Keratinocyte (primary cell): ENCODE measurements at regions not wholly inside any gene's neighbourhood (a gene's known extent, or its start where the extent isn't known, plus 50 kb on each side); places are given as distances from the start of the nearest gene placed in this dataset.

Experiments
- EZH2 ChIP-seq: IDR thresholded peaks from one replicate; pipeline ENCODE4 v1.6.1; 2012; ENCODE audit warnings: inconsistent platforms, mild to moderate bottlenecking, low read length, moderate library complexity
- TF ChIP-seq, protein P1 (sequence below), 3 experiments: IDR thresholded peaks in 1 of 3; conservative IDR thresholded peaks in 1 of 3; optimal IDR thresholded peaks in 1 of 3; 2 replicates in 2 of 3; 3 replicates in 1 of 3; pipeline versions ENCODE3 to v1.5.1; 2011; ENCODE audit warnings: low read length in 3 of 3, mild to moderate bottlenecking in 3 of 3, moderate library complexity in 2 of 3, control low read depth in 1 of 3, inconsistent platforms in 1 of 3; ENCODE audit not compliant: insufficient read depth in 2 of 3; ENCODE audit errors: extremely low read depth in 1 of 3

GRCh38 chr1:80918380-80918779, 882.4 kb upstream of the ADGRL2 start:
- TF ChIP-seq, protein P1, sequence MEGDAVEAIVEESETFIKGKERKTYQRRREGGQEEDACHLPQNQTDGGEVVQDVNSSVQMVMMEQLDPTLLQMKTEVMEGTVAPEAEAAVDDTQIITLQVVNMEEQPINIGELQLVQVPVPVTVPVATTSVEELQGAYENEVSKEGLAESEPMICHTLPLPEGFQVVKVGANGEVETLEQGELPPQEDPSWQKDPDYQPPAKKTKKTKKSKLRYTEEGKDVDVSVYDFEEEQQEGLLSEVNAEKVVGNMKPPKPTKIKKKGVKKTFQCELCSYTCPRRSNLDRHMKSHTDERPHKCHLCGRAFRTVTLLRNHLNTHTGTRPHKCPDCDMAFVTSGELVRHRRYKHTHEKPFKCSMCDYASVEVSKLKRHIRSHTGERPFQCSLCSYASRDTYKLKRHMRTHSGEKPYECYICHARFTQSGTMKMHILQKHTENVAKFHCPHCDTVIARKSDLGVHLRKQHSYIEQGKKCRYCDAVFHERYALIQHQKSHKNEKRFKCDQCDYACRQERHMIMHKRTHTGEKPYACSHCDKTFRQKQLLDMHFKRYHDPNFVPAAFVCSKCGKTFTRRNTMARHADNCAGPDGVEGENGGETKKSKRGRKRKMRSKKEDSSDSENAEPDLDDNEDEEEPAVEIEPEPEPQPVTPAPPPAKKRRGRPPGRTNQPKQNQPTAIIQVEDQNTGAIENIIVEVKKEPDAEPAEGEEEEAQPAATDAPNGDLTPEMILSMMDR (optimal IDR thresholded peaks at IDR 0.05 in 1 of 3, IDR thresholded peaks at IDR 0.05 in 1 of 3, conservative IDR thresholded peaks at IDR 0.05 in 1 of 3; ENCODE audit: extremely low read depth in 1 of 3, insufficient read depth in 2 of 3, low read length in 3 of 3): no peak
- TF ChIP-seq EZH2: no peak
